GM19324 (cell line): ENCODE measurements at regions not wholly inside any gene's neighbourhood (a gene's known extent, or its start where the extent isn't known, plus 50 kb on each side); places are given as distances from the start of the nearest gene placed in this dataset.
A peak's percentile ranks its signal among the peaks of the same experiment; 100 is the strongest.

Source experiments
- ATAC-seq: cut with Tn5 transposase; IDR thresholded peaks from one replicate; pipeline ENCODE4 v1.9.1; 2021; ENCODE audit warnings: mild to moderate bottlenecking, moderate library complexity; ENCODE audit not compliant: unreplicated experiment, low FRiP score

- ATAC-seq = no peak
These were observed 175.2 kb upstream of the RAI14 start for GRCh38 chr5:34480810-34481528.

GRCh38 chr5:34483442-34484033 lies 172.6 kb upstream of the RAI14 start:
- ATAC-seq = no peak

GRCh38 chr5:34484216-34484920 lies 171.8 kb upstream of the RAI14 start:
- ATAC-seq = no peak

GRCh38 chr5:34485768-34486030 lies 170.4 kb upstream of the RAI14 start:
- ATAC-seq = no peak

GRCh38 chr5:34486160-34486848 lies 169.8 kb upstream of the RAI14 start:
- ATAC-seq = no peak

- ATAC-seq = no peak
These were observed 169.3 kb upstream of the RAI14 start for GRCh38 chr5:34486849-34487158.

- no peak for ATAC-seq
These were observed 168.8 kb upstream of the RAI14 start for GRCh38 chr5:34487159-34487879.

- no peak for ATAC-seq
These were observed 168.2 kb upstream of the RAI14 start for GRCh38 chr5:34487956-34488355.

GRCh38 chr5:34488984-34489383 lies 167.1 kb upstream of the RAI14 start:
- no peak for ATAC-seq

- no peak for ATAC-seq
These were observed 165.4 kb upstream of the RAI14 start for GRCh38 chr5:34490506-34491250.

GRCh38 chr5:34491251-34491620 lies 164.9 kb upstream of the RAI14 start:
- no peak for ATAC-seq

GRCh38 chr5:34494111-34494755 lies 161.9 kb upstream of the RAI14 start:
- no peak for ATAC-seq

- no peak for ATAC-seq
These were observed 160.9 kb upstream of the RAI14 start for GRCh38 chr5:34495178-34495577.

GRCh38 chr5:34496260-34496691 lies 159.9 kb upstream of the RAI14 start:
- ATAC-seq = no peak

GRCh38 chr5:34496701-34497469 lies 159.2 kb upstream of the RAI14 start:
- no peak for ATAC-seq

GRCh38 chr5:34497470-34497808 lies 158.7 kb upstream of the RAI14 start:
- ATAC-seq = no peak

GRCh38 chr5:34498572-34498971 lies 157.6 kb upstream of the RAI14 start:
- ATAC-seq = no peak

- peak; percentile 83 for ATAC-seq
These were observed 157.0 kb upstream of the RAI14 start for GRCh38 chr5:34499001-34499734.
